Adipose tissue (tissue), 3 donors: ENCODE measurements at regions not wholly inside any gene's neighbourhood (a gene's known extent, or its start where the extent isn't known, plus 50 kb on each side); places are given as distances from the start of the nearest gene placed in this dataset.
"Not testable (repeated sequence)": the region's sequence is repeated elsewhere in the genome, so short reads cannot be mapped to it uniquely, and the experiment has no call there.

Experiments
- H3K27ac ChIP-seq: one replicate; pipeline ENCODE4 v1.5.1; 2013; ENCODE audit warnings: low read depth, low read length
- WGBS, 3 donors: extraction: QIAGEN DNeasy Blood & Tissue Kit; methylation state at CpG; one replicate each; pipeline ENCODE4 v1.1.7; 2013; 5-methylcytosine and 5-hydroxymethylcytosine counted together
- donor health status: healthy with polysubstance abuse.
- donor health status: Bipolar disorder and iron deficiency.
- donor health status: healthy.

DNA sequence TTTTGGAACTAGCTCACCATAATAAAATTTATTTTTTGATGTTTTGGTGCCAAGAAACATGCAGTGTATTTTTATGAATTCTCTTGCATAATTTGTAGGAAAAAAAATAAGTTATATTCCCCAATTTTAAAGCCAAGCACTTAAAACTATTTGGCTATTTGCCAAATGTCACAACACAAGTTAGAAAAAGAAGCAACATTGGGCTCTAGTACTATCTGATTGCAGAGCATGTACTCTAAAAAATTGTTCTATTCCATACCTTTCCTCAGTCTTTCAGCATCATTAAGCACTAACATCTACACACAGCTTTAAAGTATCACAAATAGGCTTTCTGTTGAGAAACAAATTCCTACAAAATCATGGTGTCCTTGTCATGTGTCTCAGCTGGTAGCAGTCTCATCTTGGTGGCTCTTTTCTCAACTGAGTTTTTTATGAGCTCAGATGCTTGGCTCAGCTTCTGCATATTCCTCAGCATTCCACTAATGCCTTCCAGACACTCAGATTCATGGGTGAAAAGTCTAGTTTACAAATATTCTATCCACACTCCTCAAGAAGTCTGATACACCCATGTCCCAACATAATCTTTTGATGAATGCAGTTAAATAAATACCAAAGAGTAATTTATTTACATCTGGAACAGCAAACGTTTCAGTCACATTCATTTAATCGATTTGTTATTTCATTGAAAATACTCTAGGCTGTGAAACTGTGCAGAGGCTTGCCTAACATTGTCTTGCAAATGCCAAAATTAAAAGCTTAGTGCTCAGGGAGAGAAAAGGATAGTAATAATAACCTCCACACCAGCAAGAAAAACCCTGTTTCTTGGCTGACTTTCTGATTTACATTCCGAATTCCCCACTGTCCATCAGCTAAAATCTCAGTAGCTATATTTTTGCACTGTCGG lies 2209.9 kb downstream of the PCDH7 start:
- no peak overlapping the region for H3K27ac ChIP-seq
- WGBS, 3 donors: 47 to 50% (median 49%) methylated on average over 4 of the region's 4 CpGs

DNA sequence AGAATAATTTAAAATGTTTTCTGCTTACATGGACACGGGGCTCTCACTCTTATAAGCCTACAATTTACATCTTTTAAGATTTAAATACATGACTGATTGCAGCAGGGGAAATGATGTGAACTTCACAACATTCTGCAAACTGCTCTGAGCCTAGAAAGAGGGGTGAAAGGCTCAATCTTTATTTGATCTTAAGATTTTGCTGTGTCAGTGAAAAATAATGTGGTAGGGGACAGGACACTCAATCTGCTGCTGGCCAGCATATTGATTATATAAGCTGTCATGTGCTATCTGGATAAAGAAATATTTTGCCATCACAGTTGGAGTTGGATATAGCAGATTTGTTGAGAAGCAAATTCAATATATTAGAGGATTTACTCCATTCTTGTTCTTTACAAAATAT lies 2210.5 kb downstream of the PCDH7 start:
- H3K27ac ChIP-seq: no peak overlapping the region
- 21 to 25% (median 23%) methylated on average over 1 of the region's 1 CpG for WGBS, 3 donors

DNA sequence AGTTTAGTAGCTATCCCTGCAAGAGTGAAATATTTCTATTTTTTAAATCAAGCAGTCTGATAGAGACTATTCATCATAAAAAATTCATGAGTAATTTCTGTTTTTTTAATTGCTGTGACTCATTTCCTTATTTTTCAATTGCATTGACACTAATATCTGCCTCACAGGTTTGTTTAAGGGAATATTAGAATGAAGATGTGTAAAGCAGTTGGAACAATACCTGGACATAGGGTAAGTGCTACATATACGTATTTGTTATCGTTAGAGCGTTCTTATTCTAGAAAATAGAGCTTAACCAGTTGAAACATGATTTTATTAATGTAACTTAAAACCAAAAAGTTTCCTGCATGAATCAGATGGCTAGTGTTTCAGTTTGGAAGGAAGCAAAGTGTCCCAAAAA lies 2211.3 kb downstream of the PCDH7 start:
- H3K27ac ChIP-seq: no peak overlapping the region
- 22 to 43% (median 33%) methylated on average over 3 of the region's 3 CpGs for WGBS, 3 donors

DNA sequence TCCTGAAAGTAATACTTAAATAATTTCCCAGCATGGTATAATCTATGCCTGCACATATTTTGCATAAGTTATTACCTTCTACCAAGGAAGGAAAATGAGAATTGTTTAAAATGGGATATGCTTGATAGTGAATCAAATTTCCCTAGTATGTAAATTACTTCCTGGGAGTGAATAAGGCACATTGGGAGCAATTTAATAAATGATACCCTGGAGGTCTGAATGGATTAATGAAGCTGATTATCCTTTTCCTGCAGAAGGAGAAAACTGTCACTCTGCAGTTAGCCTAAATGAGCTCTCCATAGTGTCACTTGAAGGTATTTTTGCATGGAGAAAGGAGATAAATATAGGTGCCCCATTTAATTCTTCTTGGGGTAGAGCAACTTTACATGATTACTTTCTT lies 2212.0 kb downstream of the PCDH7 start:
- no peak overlapping the region for H3K27ac ChIP-seq

DNA sequence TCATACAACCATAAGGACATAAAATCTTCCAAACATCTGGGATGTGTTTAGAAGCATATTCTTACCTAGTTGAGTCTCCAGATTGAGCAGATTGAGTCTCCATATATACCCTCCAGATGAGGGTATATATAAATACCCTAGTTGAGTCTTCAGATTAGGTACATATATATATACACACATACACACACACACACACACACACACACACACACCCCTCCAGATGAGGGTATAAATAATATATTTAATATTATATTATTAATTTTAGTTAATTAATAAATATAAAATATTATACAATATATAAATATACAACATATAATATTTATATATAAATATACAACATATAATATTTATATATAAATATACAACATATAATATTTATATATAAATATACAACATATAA lies 2219.1 kb downstream of the PCDH7 start:
- H3K27ac ChIP-seq: not testable (repeated sequence)

DNA sequence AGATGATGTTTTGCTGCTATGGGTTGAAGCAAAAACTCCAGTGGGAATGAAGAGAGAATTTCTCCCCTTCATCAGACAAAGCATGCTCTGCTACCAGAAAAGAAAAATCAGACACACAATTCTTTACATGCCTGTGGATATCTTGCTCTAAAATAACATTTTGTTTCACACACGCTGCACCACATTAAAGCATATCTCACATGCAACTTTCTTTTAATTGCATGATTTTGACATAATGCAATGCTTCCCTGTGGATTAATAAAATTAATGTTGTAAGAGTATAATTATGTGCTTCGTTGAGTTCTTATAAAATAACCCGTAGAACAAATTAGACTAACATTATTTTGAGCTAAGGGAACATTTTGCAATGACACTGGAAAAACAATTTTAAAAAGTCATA lies 2230.7 kb downstream of the PCDH7 start:
- WGBS, 3 donors: 85 to 87% (median 87%) methylated on average over 3 of the region's 3 CpGs
- H3K27ac ChIP-seq: no peak overlapping the region

DNA sequence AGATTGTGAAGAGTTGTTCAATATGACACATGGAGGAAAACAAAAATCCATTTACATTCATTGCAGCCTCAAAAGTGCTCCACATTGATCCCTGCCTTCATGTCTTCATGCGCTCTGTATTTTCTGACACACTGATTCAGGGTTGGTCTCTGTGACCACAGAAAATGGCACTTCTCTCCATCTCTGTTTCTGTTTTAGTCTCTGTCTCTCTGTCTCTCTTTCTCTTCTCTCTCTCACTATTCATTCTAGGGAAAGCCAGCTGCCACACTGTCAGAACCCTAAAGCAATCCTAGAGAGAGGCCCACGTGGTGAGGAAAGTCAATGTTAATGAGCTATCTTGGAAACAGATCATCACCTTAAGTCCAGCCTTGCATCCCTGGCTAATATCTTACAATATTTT lies 2238.4 kb downstream of the PCDH7 start:
- WGBS, 3 donors: 60 to 73% (median 68%) methylated on average over 2 of the region's 2 CpGs
- H3K27ac ChIP-seq: no peak overlapping the region

DNA sequence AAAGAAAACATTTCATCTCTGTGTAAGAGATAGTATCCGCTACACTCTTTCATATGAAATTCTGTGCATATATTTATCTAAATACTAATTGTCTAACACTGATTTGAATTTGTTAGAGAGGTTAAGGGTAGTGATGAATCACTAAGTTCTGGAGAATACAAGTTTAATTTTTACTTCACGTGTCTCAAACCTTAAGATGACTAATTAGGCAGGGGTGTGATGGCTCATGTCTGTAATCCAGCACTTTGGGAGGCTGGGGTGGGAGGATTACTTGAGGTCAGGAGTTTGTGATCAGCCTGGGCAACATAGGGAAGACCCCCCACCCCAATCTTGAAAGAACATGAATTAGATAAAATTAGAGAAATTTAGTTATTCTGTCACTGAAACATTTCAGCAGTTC lies 2241.9 kb downstream of the PCDH7 start:
- H3K27ac ChIP-seq: no peak overlapping the region
- WGBS, 3 donors: 70 to 80% (median 74%) methylated on average over 2 of the region's 2 CpGs

DNA sequence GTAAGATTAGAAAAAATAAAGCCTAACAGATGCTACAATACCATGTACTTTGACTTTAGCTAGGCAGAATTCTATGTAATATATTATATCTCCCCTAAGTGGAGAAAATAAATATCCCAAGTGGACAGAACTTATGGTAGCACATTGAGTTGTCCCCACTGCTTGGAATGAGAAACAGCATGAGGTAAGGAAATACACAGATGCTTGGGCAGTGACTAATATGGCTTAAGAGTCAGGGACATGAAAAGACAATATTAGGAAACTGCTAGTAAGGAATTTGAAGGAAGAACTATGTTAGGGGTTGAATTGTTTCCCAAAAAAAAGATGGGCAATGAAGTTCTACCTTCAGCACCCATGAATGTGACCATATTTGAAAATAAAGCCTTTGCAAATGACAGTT lies 2265.1 kb downstream of the PCDH7 start:
- no peak overlapping the region for H3K27ac ChIP-seq

DNA sequence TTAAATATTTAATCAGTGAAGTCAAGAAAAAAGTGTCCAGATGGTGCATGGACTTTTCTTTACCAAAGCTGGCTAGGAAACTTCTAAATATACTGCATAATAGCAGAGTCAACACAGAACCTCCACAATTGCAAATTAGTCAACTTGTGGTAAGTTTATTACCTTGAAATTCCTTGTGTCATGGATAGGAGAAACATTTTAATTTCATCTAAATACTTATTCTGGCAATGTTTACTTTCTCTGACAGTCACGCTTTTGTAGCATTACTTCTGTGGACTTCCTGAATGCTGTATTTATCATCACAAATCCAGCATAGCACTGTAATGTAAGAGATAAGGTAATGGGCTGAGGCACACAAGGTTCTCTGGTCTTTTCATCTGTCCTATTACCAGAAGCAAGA lies 2266.1 kb downstream of the PCDH7 start:
- no peak overlapping the region for H3K27ac ChIP-seq
- WGBS, 3 donors: 31 to 67% (median 39%) methylated on average over 1 of the region's 1 CpG

DNA sequence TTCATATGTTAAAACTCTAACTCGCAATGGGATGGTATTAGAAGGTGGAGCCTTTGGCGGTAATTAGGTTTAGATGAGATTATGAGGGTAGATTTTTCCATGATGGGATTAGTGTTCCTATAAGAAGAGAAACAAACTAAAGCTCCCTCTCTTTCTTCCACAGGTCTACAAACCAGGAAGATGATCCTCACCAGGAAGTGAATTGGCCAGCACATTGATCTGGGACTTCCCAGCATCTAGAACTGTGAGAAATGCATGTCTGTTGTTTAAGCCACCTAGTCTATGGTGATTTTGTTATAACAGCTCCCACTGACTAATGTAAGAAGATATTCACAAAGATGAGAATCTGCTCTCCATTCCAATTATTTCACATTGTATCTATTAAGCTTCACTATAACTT lies 2266.9 kb downstream of the PCDH7 start:
- no peak overlapping the region for H3K27ac ChIP-seq
- 68 to 87% (median 74%) methylated on average over 2 of the region's 2 CpGs for WGBS, 3 donors

DNA sequence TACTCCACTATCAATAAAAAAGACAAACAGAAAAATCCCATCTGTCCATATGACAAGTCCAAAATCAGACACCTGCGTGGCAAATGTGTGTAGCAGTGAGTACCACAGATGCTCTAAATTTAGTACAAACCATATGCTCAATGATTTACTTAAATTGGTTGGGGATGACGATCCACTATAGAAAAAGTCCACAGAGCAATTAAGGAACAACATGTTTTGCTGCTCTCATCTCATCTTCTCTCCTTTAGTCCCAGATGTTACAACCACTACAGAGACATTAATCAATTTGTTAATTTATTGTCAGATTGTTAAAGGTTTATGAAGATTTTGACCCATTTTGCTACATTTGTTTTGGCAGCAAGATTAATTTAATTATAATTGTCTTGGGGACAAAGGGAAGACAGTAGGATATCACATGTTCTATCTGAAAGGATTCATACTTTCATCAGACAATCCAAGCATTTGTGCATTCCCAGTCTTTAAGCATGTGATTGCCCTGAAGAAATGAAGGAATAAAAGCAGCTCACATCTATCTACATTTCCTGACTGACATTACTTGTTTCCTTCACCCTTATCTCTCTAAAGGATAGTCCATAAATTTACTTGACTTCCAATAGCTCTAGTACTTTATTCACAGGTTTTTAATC lies 2268.1 kb downstream of the PCDH7 start:
- no peak overlapping the region for H3K27ac ChIP-seq
- 59 to 79% (median 70%) methylated on average over 2 of the region's 2 CpGs for WGBS, 3 donors

DNA sequence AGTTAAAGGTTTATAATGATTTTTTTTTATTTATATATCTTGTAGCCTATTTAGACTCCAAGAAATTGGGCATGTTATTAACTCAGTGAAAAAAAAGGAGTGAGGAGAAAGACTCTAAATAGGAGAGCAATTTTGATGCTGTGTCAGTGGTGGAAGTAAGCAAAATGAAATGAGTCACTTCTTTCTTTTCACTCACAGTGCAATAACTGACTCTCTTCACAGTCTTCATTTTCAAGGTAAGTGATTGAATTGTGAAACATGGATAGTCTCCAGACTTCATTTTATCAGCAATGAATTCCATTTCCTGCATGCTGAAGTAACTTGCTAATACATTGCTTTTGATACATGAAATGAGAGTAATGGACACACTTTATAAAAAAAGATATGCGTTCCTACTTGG lies 2271.5 kb downstream of the PCDH7 start:
- no peak overlapping the region for H3K27ac ChIP-seq
- 76 to 87% (median 86%) methylated on average over 1 of the region's 1 CpG for WGBS, 3 donors

DNA sequence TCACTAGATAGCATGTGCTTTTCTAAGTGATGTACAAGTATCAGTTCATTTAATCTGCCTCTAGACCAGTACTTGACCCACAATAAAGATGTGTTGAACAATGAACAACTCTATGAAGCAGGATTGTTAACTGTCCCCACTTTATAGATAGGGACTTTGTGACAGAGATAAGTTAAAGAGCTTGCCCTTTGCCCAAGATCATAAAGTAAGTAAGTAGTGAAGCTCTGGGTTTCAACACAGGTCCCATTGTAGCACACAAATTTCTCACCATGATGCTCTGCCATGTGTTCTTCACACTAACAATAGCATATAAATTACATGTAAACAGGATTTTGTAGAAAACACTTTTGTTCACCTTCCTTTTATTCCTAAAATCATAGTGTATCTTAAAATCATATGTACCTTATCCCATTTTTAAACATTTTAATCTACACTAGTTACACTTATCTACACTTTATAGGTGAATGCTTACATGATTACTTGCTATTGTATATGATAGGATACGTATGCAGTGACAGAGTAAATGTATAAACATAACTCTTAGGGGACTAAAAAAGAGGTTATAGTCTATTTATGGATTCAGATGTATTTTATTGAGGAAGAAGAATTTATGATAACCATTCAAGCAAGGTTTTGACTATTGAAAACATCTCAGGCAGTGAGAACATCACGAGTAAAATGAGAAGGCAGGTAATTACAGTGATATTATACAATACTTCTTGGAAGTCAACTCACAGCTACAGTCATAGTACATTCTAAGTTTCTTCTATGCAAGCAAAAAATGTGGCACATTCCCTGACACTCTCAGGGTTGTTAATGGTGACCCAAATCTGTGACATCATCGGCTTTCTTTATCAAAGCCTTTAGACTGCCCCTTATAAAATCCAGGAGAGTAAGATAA lies 2275.1 kb downstream of the PCDH7 start:
- no peak overlapping the region for H3K27ac ChIP-seq
- WGBS, 3 donors: 63 to 73% (median 69%) methylated on average over 3 of the region's 3 CpGs

DNA sequence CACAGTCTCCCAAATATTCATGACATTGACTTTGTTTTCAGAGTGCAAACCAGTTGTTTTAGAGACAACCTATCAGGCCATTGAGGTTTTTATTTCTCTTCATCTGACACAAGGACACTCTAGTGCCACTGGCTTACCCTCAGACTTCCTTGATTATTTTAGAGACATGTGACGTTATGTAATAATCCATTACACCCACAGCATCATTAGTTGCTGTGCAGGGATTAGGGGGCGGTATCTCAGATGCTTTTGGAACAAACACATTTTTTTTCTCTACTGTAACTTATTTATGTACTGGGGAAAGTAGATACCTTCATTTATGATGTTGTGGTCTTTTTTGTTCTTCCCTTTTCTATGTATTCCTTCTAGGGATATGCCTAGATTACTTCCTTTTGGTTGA lies 2293.1 kb downstream of the PCDH7 start:
- H3K27ac ChIP-seq: no peak overlapping the region
- 67 to 70% (median 68%) methylated on average over 2 of the region's 2 CpGs for WGBS, 3 donors

DNA sequence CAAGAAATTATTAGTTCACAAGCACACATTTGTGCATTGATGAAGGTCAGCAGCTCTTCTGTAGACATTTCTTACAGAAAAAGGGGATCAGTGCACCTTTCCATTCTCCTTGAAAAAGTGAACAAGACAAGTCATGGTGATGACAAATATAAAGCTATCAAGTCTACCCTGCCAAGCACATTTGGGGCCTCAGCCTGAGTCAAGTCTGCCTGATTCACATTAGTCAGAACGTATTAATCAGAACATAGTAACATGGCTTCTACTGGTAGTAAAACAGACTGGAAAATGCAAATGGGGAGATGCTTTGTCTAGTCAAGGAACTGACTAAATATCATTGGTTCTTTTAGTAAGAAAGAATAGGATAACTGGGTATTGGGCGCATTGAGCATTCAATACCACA lies 2305.1 kb downstream of the PCDH7 start:
- WGBS, 3 donors: 82 to 93% (median 90%) methylated on average over 2 of the region's 2 CpGs
- H3K27ac ChIP-seq: no peak overlapping the region

DNA sequence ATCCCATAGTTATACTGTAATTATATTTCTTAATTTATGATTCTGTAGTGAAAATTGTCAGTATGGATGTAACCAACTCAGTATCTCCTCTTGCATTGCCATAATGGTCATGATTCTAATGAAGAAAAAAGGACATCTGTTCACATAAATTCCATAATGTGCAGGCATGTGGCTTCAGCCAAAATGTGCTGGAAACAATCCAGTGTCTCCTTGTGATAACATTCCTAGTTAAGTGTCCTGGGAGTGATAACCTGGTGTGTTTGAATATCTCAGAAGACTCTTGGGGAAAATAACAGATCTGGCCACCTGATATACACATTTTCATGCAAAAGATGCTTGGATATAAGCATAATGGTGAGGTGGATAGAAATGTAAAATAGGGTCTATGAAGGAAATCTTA lies 2309.8 kb downstream of the PCDH7 start:
- no peak overlapping the region for H3K27ac ChIP-seq

DNA sequence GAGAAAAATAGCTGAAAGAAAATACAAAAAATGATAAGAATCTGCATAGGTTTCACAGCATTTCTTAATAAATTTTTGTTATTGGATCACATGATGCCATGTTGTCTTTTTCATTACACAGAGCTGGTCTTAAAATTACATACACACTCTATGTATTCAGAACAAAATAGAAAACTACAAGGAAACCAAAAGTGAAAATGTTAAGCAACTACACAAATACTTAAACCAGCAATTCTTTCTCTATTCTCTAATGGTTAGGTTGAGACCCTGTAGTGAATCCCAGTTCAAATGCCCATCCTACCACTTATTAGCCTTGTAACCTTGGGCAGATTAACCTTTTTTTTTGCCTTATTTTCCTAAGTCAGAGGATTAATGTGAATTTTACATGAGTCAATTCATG lies 2311.2 kb downstream of the PCDH7 start:
- H3K27ac ChIP-seq: no peak overlapping the region

DNA sequence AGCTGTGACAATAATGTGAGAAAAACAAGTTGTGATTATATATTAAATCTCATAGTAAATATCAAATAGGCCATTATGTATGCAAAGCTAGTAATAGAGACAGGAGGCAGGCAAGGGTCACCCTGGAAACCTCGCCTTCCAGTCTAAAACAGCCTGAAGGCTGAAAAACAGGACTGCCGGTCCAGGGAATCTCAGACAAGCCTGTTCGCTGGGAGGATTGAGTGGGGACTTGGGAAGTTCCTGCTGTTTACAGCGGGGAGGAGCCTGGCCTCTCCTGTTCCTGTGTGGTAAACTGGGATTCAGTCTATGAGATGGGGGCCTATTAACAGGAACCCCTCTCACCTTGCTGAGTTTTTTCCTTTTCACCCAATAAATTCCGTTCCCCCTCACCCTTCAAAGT lies 2317.3 kb downstream of the PCDH7 start:
- no peak overlapping the region for H3K27ac ChIP-seq
- 58 to 80% (median 74%) methylated on average over 5 of the region's 5 CpGs for WGBS, 3 donors
